ENCODE measurements at regions not wholly inside any gene's neighbourhood (a gene's known extent, or its start where the extent isn't known, plus 50 kb on each side); places are given as distances from the start of the nearest gene placed in this dataset.

GRCh38 chr5:96072138-96072790 lies 110.6 kb upstream of the ELL2 start:
- no TSS peak for BruUV-seq (replicated peaks)
- POLR2A ChIA-PET: no interaction called here
- Histone ChIP-seq H3K27ac (ENCODE audit: insufficient read depth, low read depth, low read length) (no peak overlapping the region), H3K4me1 (ENCODE audit: control insufficient read depth, extremely low read depth, insufficient read depth, low read length) (peaks cover 26% of the 10 kb centered on the region), H3K4me3 (replicated peaks in 1 of 3; ENCODE audit: insufficient read depth in 1 of 3, low read depth in 1 of 3, low read length in 3 of 3) (no peak overlapping the region), H3K79me2 (ENCODE audit: control insufficient read depth, insufficient read depth, low read length) (no peaks in the 10 kb centered on the region), H3K9me3 (replicated peaks; ENCODE audit: control insufficient read depth, insufficient read depth, low read length) (no peaks in the 10 kb centered on the region), H3K9me1 (replicated peaks; ENCODE audit: control insufficient read depth, extremely low read depth, insufficient read depth, low read length) (no peaks in the 10 kb centered on the region), H3K9ac (replicated peaks; ENCODE audit: extremely low read depth, insufficient read depth, low read length) (no peak overlapping the region), H3K27me3 (ENCODE audit: control insufficient read depth in 2 of 2, insufficient read depth in 2 of 2, low read length in 2 of 2) (no peaks in the 10 kb centered on the region), H3K4me2 (ENCODE audit: insufficient read depth, low read length) (no peak overlapping the region), H2AFZ (ENCODE audit: low read depth, low read length) (no peak overlapping the region), H4K20me1 (replicated peaks; ENCODE audit: control insufficient read depth, extremely low read depth, insufficient read depth, low read length) (no peaks in the 10 kb centered on the region), H3K36me3 (ENCODE audit: control insufficient read depth in 2 of 2, extremely low read depth in 1 of 2, insufficient read depth in 2 of 2, low read length in 2 of 2) (no peaks in the 10 kb centered on the region)
- intact Hi-C loops (cut with micrococcal nuclease) (no loop called here), dilution Hi-C loops (cut with MboI; ENCODE audit: extremely low pct_ligation_motif_present, low sequenced_read_pairs) (no loop called here)
- no peak for FAIRE-seq
- TF ChIP-seq POLR2AphosphoS5 (IDR thresholded peaks at IDR 0.05; ENCODE audit: insufficient read depth, low read depth, low read length) (no peak), POLR2A (IDR thresholded peaks at IDR 0.05; ENCODE audit: low read depth, low read length) (no peak), FOS (IDR thresholded peaks at IDR 0.05; ENCODE audit: borderline replicate concordance, insufficient read depth, low read length) (no peak), CTCF (IDR thresholded peaks at IDR 0.05; ENCODE audit: extremely low read depth in 1 of 2, insufficient read depth in 1 of 2, low read depth in 1 of 2, low read length in 2 of 2) (no peak)
- CTCF ChIA-PET: no interaction called here
- DNase-seq (ENCODE audit: low read depth, low spot score): no peak

GRCh38 chr5:96070622-96071225 lies 109.1 kb upstream of the ELL2 start:
- no peaks in the 10 kb centered on the region for H3K79me2 ChIP-seq (ENCODE audit: control insufficient read depth, insufficient read depth, low read length)
- peaks cover 41% of the 10 kb centered on the region for H3K4me1 ChIP-seq (ENCODE audit: control insufficient read depth, extremely low read depth, insufficient read depth, low read length)
- H3K4me3 ChIP-seq (replicated peaks in 1 of 3; ENCODE audit: insufficient read depth in 1 of 3, low read depth in 1 of 3, low read length in 3 of 3): no peak overlapping the region
- H3K9ac ChIP-seq (replicated peaks; ENCODE audit: extremely low read depth, insufficient read depth, low read length): no peak overlapping the region
- DNase-seq (ENCODE audit: low read depth, low spot score) (no peak), FAIRE-seq (no peak)
- no TSS peak for BruUV-seq (replicated peaks)
- H4K20me1 ChIP-seq (replicated peaks; ENCODE audit: control insufficient read depth, extremely low read depth, insufficient read depth, low read length): no peaks in the 10 kb centered on the region
- H3K27me3 ChIP-seq (ENCODE audit: control insufficient read depth in 2 of 2, insufficient read depth in 2 of 2, low read length in 2 of 2): no peaks in the 10 kb centered on the region
- no peaks in the 10 kb centered on the region for H3K36me3 ChIP-seq (ENCODE audit: control insufficient read depth in 2 of 2, extremely low read depth in 1 of 2, insufficient read depth in 2 of 2, low read length in 2 of 2)
- POLR2A ChIA-PET: no interaction called here
- dilution Hi-C loops (cut with MboI; ENCODE audit: extremely low pct_ligation_motif_present, low sequenced_read_pairs) (no loop called here), intact Hi-C loops (cut with micrococcal nuclease) (no loop called here)
- H3K4me2 ChIP-seq (ENCODE audit: insufficient read depth, low read length): no peak overlapping the region
- no peak overlapping the region for H2AFZ ChIP-seq (ENCODE audit: low read depth, low read length)
- TF ChIP-seq FOS (IDR thresholded peaks at IDR 0.05; ENCODE audit: borderline replicate concordance, insufficient read depth, low read length) (no peak), POLR2A (IDR thresholded peaks at IDR 0.05; ENCODE audit: low read depth, low read length) (no peak), GATA2 (IDR thresholded peaks at IDR 0.05; ENCODE audit: insufficient read depth, insufficient read length, low read depth, low read length) (no peak), CTCF (IDR thresholded peaks at IDR 0.05; ENCODE audit: extremely low read depth in 1 of 2, insufficient read depth in 1 of 2, low read depth in 1 of 2, low read length in 2 of 2) (no peak), JUN (IDR thresholded peaks at IDR 0.05; ENCODE audit: borderline replicate concordance, insufficient read depth, insufficient read length, low read depth) (no peak), POLR2AphosphoS5 (IDR thresholded peaks at IDR 0.05; ENCODE audit: insufficient read depth, low read depth, low read length) (no peak), EZH2 (IDR thresholded peaks at IDR 0.05; ENCODE audit: borderline replicate concordance, low read depth, low read length, severe bottlenecking) (no peak), MYC (IDR thresholded peaks at IDR 0.05; ENCODE audit: low read depth, low read length) (no peak), MAX (IDR thresholded peaks at IDR 0.05; ENCODE audit: insufficient read depth, insufficient read length) (no peak)
- H3K27ac ChIP-seq (ENCODE audit: insufficient read depth, low read depth, low read length): no peak overlapping the region
- H3K9me3 ChIP-seq (replicated peaks; ENCODE audit: control insufficient read depth, insufficient read depth, low read length): no peaks in the 10 kb centered on the region
- no peaks in the 10 kb centered on the region for H3K9me1 ChIP-seq (replicated peaks; ENCODE audit: control insufficient read depth, extremely low read depth, insufficient read depth, low read length)
- CTCF ChIA-PET: no interaction called here
